Upper lobe of right lung (tissue), 1 donor: ENCODE measurements at regions not wholly inside any gene's neighbourhood (a gene's known extent, or its start where the extent isn't known, plus 50 kb on each side); places are given as distances from the start of the nearest gene placed in this dataset.

ENCODE experiments used
- ATAC-seq: fragments of 200-7000 bp; cut with Tn5 transposase; one replicate; pipeline ENCODE4 v1.9.1; 2020; ENCODE audit warnings: mild to moderate bottlenecking, moderate library complexity
- DNase-seq: peaks from one replicate; pipeline ENCODE4 v3.0.0-alpha.2; 2020
- H3K27ac ChIP-seq: fragments of 200-600 bp; one replicate; pipeline ENCODE4 v1.8.0; 2022
- H3K27me3 ChIP-seq: fragments of 200-600 bp; one replicate; pipeline ENCODE4 v1.8.0; 2022; ENCODE audit warnings: mild to moderate bottlenecking
- H3K36me3 ChIP-seq: fragments of 200-600 bp; one replicate; pipeline ENCODE4 v1.8.0; 2022
- H3K4me1 ChIP-seq: fragments of 200-600 bp; one replicate; pipeline ENCODE4 v1.8.0; 2022
- H3K4me3 ChIP-seq: fragments of 200-600 bp; one replicate; pipeline ENCODE4 v1.8.0; 2022; ENCODE audit warnings: mild to moderate bottlenecking
- H3K9me3 ChIP-seq: fragments of 200-600 bp; one replicate; pipeline ENCODE4 v1.8.0; 2022
- intact Hi-C: fragments of 100-400 bp; cut with DNase I; formaldehyde crosslinking; loops from one replicate; pipeline ENCODE4 v1.11.0; 2022
- TF ChIP-seq, protein P1 (sequence below): fragments of 200-600 bp; IDR thresholded peaks from one replicate; pipeline ENCODE4 v1.8.0; 2022; ENCODE audit warnings: antibody characterized with exemption
- donor health status: DM: no; HTN: yes; CAD: no; lungs with severe emphysema.

DNA sequence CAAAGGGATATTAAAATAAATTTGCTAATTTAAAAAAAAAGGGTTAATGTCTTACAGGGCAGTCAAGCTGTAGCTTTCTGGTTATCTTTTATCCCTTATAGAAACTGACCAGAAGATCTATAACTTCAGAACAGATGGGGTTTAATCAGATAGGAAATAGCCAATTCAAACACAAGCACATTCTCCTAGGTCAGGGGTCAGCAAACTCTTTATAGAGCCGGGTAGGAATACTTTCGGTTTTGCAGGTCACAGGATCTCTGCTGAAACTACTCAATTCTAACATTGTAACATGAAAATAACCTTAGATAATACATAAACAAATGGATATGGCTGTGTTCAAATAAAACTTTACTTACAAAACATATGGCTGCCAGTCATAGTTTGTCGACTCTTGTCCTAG is 479.8 kb downstream of the ADRA2A start:
- H3K27me3 ChIP-seq, result no peaks in the 10 kb centered on the region
- peaks cover 9% of the 10 kb centered on the region for H3K4me1 ChIP-seq
- TF ChIP-seq, protein P1, sequence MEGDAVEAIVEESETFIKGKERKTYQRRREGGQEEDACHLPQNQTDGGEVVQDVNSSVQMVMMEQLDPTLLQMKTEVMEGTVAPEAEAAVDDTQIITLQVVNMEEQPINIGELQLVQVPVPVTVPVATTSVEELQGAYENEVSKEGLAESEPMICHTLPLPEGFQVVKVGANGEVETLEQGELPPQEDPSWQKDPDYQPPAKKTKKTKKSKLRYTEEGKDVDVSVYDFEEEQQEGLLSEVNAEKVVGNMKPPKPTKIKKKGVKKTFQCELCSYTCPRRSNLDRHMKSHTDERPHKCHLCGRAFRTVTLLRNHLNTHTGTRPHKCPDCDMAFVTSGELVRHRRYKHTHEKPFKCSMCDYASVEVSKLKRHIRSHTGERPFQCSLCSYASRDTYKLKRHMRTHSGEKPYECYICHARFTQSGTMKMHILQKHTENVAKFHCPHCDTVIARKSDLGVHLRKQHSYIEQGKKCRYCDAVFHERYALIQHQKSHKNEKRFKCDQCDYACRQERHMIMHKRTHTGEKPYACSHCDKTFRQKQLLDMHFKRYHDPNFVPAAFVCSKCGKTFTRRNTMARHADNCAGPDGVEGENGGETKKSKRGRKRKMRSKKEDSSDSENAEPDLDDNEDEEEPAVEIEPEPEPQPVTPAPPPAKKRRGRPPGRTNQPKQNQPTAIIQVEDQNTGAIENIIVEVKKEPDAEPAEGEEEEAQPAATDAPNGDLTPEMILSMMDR, result no peak
- ATAC-seq, result no peak
- DNase-seq, result no peak
- H3K9me3 ChIP-seq, result no peaks in the 10 kb centered on the region
- intact Hi-C loops, result no loop called here
- no peaks in the 10 kb centered on the region for H3K36me3 ChIP-seq
- H3K4me3 ChIP-seq, result no peak overlapping the region
- H3K27ac ChIP-seq, result no peak overlapping the region

DNA sequence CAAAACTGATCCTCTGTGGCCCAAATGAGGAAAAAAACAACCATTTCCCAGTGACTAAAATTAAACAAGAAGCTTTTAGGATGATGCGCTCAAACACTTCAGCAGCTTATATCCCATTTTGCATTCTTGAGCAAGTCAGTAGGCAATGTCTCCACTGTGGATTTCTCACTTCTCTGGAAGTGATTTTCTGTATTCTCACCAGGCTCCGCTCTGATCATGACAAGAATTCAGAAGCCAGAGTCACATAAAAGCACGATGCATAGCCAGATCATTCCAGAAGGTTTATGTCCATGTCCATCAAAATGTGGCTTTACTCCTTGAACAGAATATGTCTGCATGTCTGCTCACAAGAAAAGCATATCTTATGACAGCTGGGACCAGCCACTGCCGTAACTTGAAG is 481.4 kb downstream of the ADRA2A start:
- intact Hi-C loops, result no loop called here

DNA sequence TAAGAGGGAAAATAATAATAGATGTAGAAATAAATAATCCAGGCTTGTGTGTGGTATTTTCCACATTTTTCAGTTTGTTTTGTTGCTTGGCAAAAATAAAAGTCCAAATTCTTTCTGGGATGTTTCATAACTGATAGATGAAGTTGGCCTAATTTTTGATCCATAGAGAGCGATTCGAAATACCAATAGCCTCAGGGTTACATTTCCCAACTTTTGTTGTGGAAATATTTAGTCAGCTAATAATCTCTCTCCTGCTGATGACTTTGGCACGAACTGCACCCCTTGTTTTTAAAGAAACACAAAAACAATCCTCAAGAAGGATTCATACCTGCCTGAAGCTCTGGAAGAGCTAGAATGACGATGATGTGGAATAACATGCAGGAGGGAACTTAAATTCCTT is 483.2 kb downstream of the ADRA2A start:
- DNase-seq, result no peak
- peaks cover 9% of the 10 kb centered on the region for H3K4me1 ChIP-seq
- intact Hi-C loops, result no loop called here
- no peaks in the 10 kb centered on the region for H3K9me3 ChIP-seq
- H3K27ac ChIP-seq, result no peak overlapping the region
- TF ChIP-seq, protein P1, result no peak
- no peak for ATAC-seq
- no peaks in the 10 kb centered on the region for H3K36me3 ChIP-seq
- H3K27me3 ChIP-seq, result no peaks in the 10 kb centered on the region
- H3K4me3 ChIP-seq, result no peak overlapping the region

More for the DNA sequence above, 481.4 kb downstream of the ADRA2A start:
- H3K27ac ChIP-seq, result no peak overlapping the region
- ATAC-seq, result no peak
- H3K4me1 ChIP-seq, result peaks cover 9% of the 10 kb centered on the region
- no peaks in the 10 kb centered on the region for H3K36me3 ChIP-seq
- no peak overlapping the region for H3K4me3 ChIP-seq
- H3K27me3 ChIP-seq, result no peaks in the 10 kb centered on the region
- TF ChIP-seq, protein P1, result no peak
- no peak for DNase-seq
- no peaks in the 10 kb centered on the region for H3K9me3 ChIP-seq

DNA sequence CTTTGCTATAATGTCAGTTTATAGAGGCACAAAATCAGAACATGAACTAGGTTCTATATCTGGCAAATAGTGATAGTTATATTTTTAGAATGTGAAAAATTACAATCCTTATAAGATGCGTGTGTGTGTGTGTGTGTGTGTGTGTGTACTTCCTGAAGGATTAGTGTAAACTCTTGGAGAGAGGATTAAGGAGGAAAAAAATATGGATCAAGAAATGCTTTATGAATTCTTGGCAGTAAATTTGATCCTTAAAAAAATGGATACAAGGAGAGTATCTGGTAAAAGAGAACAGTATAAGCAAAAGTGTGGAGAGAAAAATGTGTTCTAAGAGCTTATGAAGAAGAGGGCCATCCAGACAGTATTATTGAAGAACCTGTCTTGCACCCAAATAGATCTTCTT is 484.3 kb downstream of the ADRA2A start:
- Histone ChIP-seq H3K9me3 (no peaks in the 10 kb centered on the region), H3K4me3 (no peak overlapping the region), H3K27ac (no peak overlapping the region), H3K27me3 (no peaks in the 10 kb centered on the region), H3K4me1 (peaks cover 9% of the 10 kb centered on the region), H3K36me3 (no peaks in the 10 kb centered on the region)
- intact Hi-C loops, result no loop called here
- DNase-seq, result no peak
- TF ChIP-seq, protein P1, result no peak
- no peak for ATAC-seq

DNA sequence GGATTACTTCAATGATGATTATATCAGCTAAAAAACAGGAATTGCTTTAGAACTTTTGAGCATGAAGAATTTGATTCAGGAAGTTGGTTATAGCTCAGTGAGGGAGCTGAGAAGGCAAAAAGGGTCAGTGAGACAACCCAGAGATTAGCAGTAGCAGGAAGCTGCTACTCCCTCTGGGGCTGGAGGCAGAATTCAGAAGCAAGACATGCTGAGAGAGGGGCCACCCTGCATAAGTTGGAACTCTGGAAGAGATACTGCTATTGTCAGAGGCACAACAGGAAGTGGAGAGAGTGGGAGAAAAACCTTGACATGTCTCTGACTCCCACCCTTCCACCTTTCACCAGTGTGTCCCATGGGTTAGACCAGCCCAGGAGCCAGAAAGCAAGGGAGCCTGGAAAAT is 488.7 kb downstream of the ADRA2A start:
- no peaks in the 10 kb centered on the region for H3K27me3 ChIP-seq
- DNase-seq (no peak), ATAC-seq (no peak)
- no peaks in the 10 kb centered on the region for H3K9me3 ChIP-seq
- H3K4me1 ChIP-seq, result peaks cover 3% of the 10 kb centered on the region
- TF ChIP-seq, protein P1, result no peak
- intact Hi-C loops, result no loop called here
- no peaks in the 10 kb centered on the region for H3K36me3 ChIP-seq
- H3K27ac ChIP-seq, result no peak overlapping the region
- no peak overlapping the region for H3K4me3 ChIP-seq

DNA sequence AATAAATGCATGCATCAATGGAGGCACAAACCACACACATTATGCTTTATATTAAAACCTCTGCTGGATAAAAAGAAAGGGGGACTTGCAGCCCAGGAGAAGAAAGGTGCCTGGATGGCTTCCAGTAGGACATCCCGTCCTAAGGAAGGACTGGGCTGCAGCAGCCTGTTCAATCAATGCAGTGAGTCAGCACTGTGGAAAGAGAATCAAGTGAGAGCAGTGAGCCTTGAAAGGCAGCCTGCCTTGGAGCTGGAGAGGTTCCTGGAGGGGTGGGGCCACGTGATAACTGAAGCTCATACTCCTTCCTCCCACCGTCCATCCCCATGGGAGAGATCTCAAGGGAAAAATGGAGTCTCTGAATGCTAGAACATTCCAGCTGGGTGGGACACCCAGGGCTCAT is 501.2 kb downstream of the ADRA2A start:
- Histone ChIP-seq H3K27ac (no peak overlapping the region), H3K4me1 (no peaks in the 10 kb centered on the region), H3K27me3 (no peaks in the 10 kb centered on the region), H3K36me3 (no peaks in the 10 kb centered on the region), H3K9me3 (no peaks in the 10 kb centered on the region), H3K4me3 (no peak overlapping the region)
- intact Hi-C loops, result no loop called here
- TF ChIP-seq, protein P1, result no peak
- ATAC-seq, result no peak
- DNase-seq, result no peak
